OCI-LY3 (cell line): ENCODE measurements at regions not wholly inside any gene's neighbourhood (a gene's known extent, or its start where the extent isn't known, plus 50 kb on each side); places are given as distances from the start of the nearest gene placed in this dataset.

Experiments used
- EZH2phosphoT487 ChIP-seq: fragments of 200-600 bp; shearing (Covaris generic); IDR thresholded peaks from 2 replicates; pipeline ENCODE4 v1.6.1; 2018; ENCODE audit warnings: antibody characterized with exemption, mixed run types, low read depth
- TF ChIP-seq, protein P1 (sequence below): fragments of 200-600, 300-600 bp; sonication (generic); IDR thresholded peaks from 2 replicates; pipeline ENCODE4 v1.5.1; 2014; ENCODE audit warnings: antibody characterized with exemption, low read length, low read depth

DNA sequence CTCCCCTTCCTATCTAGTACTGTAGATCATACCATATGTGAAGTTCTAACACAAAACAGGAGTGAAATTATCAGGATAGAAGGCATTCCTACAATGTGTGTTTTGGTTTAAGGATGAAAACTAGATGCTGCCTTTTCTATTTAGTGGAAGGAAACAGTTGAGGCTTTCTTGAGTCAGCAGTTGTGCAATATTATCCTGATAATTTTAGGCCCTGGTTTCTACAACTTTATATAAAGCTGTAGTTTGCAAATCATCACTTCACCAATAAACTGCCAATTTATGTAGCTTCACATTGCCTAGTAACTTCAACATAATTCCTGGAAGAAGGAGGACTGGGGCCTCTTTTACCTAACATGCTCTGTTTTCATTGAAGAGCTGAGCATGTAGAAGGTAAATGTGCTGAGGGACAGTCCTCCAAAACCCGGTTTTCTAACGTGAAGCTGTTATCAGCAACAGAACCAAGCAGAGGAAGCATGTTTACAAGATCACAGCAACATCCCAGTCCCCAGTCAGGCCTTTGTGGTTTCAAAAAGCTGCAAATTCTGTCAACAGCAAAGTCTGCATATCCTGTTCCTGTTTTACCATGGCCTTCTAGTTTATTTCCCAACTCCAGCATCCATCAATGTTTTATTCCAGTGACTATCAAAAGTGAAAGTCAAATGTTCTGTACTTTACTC is 513.4 kb upstream of the MEF2C start:
- TF ChIP-seq, protein P1, sequence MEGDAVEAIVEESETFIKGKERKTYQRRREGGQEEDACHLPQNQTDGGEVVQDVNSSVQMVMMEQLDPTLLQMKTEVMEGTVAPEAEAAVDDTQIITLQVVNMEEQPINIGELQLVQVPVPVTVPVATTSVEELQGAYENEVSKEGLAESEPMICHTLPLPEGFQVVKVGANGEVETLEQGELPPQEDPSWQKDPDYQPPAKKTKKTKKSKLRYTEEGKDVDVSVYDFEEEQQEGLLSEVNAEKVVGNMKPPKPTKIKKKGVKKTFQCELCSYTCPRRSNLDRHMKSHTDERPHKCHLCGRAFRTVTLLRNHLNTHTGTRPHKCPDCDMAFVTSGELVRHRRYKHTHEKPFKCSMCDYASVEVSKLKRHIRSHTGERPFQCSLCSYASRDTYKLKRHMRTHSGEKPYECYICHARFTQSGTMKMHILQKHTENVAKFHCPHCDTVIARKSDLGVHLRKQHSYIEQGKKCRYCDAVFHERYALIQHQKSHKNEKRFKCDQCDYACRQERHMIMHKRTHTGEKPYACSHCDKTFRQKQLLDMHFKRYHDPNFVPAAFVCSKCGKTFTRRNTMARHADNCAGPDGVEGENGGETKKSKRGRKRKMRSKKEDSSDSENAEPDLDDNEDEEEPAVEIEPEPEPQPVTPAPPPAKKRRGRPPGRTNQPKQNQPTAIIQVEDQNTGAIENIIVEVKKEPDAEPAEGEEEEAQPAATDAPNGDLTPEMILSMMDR, result no peak
- no peak for TF ChIP-seq EZH2phosphoT487
